NCI-H1092 (cell line): ENCODE measurements at regions not wholly inside any gene's neighbourhood (a gene's known extent, or its start where the extent isn't known, plus 50 kb on each side); places are given as distances from the start of the nearest gene placed in this dataset.
"Not testable (repeated sequence)": the region's sequence is repeated elsewhere in the genome, so short reads cannot be mapped to it uniquely, and the experiment has no call there.

Source experiments
- DNase-seq: peaks from one replicate; lab custom pipeline; 2025; lab: John Stamatoyannopoulos, UW

- no peak for DNase-seq
These were observed 223.3 kb upstream of the PRKCQ start for GRCh38 chr10:6803427-6803783.

DNA sequence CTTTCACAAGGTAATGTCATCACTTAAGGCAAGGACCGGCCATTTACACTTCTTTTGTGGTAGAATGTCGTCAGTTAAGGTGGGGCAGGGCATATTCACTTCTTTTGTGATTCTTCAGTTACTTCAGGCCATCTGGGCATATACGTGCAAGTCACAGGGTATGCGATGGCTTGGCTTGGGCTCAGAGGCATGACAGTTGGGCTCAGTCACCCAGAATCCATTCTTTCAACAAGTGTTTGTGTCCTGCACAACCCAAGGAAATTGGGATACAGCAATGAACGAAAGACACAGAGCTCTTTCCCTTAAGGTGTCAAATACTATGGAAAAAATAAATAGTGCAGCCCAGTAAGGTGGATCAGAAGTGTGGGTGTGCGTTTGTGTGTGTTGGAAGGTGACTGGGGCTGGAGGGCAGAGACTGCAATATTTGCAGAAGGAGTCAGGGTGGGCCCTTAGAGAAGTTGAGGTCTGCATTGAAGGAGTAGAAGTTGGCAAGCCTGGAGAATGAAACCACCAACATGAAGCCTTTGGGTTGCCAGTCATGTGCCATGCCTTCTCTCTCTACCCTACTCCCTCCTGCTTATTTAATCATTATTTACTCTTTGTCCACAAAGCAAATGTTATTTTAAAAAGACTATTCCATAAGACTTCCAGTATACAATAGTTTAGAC is 222.8 kb upstream of the PRKCQ start:
- no peak for DNase-seq

- no peak for DNase-seq
These were observed 216.2 kb upstream of the PRKCQ start for GRCh38 chr10:6796231-6796630.

DNA sequence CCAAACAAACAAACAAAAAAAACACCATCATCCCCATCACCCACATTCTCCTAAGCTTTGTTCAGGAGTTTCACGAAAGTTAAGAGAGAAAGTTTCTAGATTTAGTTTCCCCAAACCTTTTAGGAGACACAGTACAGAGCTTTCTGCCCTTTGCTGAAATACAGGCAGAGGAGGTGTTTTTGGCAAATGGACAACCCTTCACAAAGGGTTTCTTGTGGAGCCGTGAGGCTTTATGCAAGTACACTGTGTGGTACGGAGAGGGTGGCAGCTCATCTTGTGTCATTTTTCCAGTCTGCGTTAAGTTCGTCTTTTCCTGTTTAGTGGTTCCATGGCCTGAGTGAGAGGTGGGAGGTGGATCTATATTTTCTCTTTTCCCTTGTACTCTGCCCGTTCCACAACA is 215.5 kb upstream of the PRKCQ start:
- DNase-seq = no peak

- not testable (repeated sequence) for DNase-seq
These were observed 214.8 kb upstream of the PRKCQ start for GRCh38 chr10:6794841-6795240.

- no peak for DNase-seq
These were observed 214.4 kb upstream of the PRKCQ start for GRCh38 chr10:6794441-6794840.

DNA sequence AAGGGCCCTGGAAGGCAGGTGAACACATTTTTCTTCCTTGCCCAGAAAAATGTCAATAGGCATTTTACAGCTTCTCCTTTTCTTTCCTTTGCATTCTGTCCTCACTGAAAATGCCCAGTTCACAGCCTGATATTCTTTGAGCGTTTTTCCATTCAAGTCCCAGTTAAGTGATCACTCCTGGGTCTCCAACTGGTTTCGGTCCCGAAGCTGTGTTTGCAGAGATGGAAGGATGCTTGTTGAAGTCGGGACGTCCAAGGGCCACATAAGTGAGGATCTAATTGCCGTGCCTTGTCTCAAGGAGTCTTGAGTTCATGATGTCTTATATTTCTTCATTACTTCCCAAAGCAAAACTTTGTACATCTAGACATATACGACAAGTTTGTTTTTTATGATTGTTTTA is 208.7 kb upstream of the PRKCQ start:
- DNase-seq = no peak

GRCh38 chr10:6788231-6788630 is 208.2 kb upstream of the PRKCQ start:
- no peak for DNase-seq

DNA sequence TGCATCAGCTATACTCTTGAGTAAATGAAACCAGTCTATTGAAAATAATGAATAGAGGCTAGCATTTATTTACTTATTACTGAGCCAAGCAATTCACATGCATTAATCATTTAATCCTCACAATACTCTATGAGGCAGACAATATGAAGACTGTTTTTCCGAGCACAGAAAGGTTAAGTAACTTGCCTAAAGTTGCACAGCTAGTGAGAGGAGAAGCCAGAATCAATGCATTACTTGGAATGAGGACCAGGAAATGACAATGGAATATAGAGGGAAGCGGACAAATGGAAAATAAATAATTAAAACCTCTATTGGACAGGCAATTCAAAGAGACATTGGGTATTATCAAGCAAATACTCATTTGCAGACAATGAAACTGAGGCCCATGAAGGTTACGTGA is 207.6 kb upstream of the PRKCQ start:
- DNase-seq = no peak

DNA sequence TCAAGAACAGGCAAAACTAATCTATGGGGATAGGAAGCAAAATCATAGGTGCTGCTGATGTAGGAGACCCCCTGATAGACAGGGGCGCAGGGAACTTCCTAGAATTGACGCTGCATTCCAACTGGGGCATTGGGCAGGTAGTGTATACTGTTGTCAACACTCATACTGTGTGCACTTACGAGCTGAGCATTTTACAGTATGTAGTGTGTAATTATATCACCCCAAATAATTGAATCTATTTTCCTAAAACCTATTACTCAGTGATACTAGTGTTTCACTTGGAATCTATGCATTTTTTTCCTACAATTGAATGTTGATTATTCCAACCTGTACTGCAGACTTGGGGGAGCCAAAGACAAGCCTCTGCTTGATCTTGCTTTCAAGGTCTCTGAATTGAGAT is 207.0 kb upstream of the PRKCQ start:
- no peak for DNase-seq

DNA sequence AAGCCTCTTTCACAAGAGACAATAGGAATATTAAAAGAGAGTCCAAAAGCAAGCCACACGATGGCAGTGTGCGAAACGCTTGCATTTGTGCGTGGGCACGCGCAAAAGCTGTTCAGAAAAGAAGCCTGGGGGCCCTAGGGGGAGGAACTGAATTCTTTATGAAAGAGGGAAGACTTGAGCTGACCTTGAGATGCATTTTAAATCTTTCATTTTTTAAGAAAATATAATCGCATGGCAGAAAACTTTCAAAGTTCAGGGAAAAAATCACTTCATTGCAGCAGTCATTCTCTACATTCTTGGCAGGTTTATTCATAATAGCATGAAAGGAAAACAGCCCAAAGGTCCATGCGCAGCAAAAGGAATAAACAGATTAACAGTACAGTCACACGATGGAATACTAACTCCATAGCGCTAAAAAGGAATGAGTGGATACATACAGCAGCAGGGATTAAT is 206.5 kb upstream of the PRKCQ start:
- DNase-seq = no peak

DNA sequence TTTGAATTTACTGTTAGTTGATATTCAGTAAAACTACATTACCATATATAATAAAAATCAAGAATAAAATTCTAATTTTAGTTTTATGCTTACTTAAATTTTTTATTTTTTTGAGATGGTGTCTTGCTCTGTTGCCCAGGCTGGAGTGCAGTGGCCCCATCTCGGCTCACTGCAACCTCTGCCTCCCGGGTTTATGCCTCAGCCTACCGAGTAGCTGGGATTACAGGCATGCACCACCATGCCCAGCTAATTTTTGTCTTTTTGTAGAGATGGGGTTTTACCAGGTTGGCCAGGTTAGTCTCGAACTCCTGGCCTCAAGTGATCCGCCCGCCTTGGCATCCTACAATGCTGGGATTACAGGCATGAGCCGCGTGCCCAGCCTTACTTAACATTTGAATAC is 204.4 kb upstream of the PRKCQ start:
- DNase-seq = not testable (repeated sequence)

GRCh38 chr10:6783471-6783870 is 203.4 kb upstream of the PRKCQ start:
- no peak for DNase-seq

DNA sequence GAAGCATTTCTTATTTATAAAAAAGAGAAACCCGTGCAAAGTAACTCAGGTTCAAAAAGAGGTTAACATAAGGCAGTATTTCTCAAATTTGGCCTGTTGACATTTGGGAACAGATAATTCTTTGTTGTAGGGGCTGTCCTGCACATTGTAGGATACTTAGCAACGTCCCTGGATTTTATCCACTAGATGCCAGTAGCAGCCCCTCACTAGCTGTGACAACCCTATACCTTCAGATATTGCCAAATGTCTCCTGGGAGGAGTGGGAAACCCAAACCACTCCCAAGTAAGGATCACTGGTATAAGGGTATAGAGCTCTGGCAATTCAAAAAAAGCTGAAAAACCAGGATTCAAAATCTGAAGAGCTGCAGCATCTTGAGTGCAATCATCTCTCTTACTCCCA is 202.3 kb upstream of the PRKCQ start:
- DNase-seq = no peak

GRCh38 chr10:6781133-6781770 is 201.2 kb upstream of the PRKCQ start:
- no peak for DNase-seq

GRCh38 chr10:6780008-6780677 is 200.1 kb upstream of the PRKCQ start:
- DNase-seq = no peak

- DNase-seq = no peak
These were observed 199.1 kb upstream of the PRKCQ start for GRCh38 chr10:6778992-6779701.

DNA sequence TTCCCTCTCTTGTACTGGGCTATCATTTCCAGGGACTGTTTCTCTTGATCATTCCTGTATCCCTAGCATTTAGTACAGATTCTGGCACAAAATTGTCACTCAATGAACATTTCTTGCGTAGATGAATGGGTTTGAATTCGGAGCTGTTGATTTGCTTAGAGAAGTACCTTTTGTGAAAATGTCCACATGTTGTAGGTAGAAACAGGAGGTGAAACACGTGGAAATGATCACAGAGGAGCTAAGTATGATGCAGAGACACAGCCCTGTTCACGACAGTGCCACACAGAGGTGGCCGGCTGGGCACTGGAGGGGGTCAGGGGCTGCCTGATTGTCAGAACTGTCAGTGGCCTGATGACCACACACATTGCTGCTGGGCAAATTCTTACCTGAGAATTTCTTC is 196.1 kb upstream of the PRKCQ start:
- DNase-seq = no peak

- no peak for DNase-seq
These were observed 194.3 kb upstream of the PRKCQ start for GRCh38 chr10:6774406-6774805.

GRCh38 chr10:6771331-6771730 is 191.3 kb upstream of the PRKCQ start:
- DNase-seq = no peak

DNA sequence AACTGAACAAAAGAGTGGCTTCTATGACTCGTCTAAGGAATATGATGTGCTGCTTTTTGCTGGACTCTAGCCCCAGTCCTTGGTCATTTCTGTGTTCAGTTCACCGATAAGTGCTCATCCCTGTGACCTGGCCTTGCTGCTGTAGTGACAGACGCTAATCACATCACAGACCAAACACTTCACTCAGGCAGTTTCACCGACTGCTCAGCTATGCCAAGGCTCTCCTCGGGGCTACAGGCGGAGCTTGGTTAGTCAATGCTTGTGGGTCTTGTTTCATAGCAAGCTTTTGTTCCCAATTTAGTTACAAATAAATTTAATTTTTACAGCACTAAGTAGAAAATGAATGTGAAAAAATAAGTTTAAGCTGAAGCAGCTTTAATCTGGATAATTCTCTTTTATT is 190.8 kb upstream of the PRKCQ start:
- no peak for DNase-seq

DNA sequence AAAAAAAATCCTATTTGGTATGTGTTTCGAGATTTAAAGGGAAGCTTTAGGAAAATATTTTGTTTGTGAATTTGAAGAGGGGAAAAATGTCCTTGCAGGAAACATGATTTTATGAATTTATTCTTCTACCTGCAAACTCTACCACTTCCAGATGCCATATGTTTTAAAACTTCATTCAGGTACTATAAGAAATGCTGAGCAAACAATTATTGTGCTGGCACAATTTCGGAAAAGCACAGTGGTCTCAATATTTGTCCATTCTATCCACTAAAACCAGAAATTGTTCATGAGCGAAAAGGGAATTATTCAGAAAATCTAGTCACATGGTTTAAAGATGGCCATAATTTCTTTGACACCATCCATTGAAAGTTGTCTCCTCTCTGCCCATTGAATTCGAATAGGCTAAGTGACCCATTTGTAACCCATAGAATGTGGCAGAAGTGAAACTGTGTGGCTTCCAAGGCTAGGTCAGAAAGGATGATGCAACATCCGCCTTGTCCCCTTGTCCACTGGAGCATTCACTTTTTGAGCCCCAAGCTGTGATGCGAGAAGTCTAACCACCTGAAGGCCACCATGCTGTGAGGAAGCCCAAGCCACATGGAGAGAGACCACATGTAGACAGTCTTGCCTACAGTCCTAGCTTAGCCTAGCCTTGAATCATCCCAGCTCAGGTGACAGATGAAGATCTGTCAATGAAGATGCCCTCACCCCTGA is 189.8 kb upstream of the PRKCQ start:
- DNase-seq = no peak
